ENCODE measurements at regions not wholly inside any gene's neighbourhood (a gene's known extent, or its start where the extent isn't known, plus 50 kb on each side); places are given as distances from the start of the nearest gene placed in this dataset.

DNA sequence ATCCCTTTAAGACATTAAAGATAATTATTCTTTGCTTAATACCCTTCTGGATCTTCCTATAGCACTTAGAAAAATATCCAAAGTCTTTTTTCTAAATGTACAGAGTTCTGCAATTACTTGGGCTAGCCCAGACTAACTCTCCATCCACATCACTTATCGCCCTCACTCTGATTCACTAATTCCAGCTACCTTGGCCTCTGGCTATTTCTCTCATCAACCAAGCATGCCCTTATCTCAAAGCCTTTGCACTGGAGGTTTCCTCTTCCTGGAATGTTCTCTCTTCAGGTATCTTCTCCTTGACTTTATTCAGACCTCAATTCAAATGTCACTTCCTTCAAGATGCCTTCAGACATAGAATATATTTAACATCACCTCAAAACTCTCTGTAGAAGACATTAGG lies 345.1 kb upstream of the SMIM31 start:
- no peak for DNase-seq (ENCODE audit: low spot score)
- TF ChIP-seq, protein P1, sequence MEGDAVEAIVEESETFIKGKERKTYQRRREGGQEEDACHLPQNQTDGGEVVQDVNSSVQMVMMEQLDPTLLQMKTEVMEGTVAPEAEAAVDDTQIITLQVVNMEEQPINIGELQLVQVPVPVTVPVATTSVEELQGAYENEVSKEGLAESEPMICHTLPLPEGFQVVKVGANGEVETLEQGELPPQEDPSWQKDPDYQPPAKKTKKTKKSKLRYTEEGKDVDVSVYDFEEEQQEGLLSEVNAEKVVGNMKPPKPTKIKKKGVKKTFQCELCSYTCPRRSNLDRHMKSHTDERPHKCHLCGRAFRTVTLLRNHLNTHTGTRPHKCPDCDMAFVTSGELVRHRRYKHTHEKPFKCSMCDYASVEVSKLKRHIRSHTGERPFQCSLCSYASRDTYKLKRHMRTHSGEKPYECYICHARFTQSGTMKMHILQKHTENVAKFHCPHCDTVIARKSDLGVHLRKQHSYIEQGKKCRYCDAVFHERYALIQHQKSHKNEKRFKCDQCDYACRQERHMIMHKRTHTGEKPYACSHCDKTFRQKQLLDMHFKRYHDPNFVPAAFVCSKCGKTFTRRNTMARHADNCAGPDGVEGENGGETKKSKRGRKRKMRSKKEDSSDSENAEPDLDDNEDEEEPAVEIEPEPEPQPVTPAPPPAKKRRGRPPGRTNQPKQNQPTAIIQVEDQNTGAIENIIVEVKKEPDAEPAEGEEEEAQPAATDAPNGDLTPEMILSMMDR (IDR thresholded peaks at IDR 0.05; ENCODE audit: extremely low read depth, insufficient read depth, missing control alignments), result no peak
- in situ Hi-C loops (cut with MboI; ENCODE audit: low pct_unique_long_range_greater_than_20kb, low sequenced_read_pairs, unreplicated experiment), result no loop called here

DNA sequence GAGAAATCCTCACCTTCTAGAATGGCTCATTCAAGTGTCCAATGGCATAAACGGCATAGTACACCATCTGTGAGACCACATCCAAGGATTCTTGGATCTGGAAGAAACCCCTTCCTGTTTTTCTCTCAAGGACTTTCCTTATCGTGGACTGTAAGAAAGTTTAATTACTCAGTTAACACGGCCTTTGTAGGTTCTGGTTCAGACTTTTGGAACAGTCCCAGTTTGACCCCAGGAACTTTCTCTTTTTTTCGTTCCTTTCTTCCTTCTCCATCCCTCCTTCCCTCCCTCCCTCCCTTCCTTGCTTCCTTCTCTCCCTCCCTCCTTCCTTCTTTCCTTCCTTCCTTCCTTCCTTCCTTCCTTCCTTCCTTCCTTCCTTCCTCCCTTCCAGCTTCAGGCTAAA lies 343.5 kb upstream of the SMIM31 start:
- DNase-seq (ENCODE audit: low spot score), result no peak
- in situ Hi-C loops (cut with MboI; ENCODE audit: low pct_unique_long_range_greater_than_20kb, low sequenced_read_pairs, unreplicated experiment), result no loop called here
- TF ChIP-seq, protein P1 (IDR thresholded peaks at IDR 0.05; ENCODE audit: extremely low read depth, insufficient read depth, missing control alignments), result no peak

DNA sequence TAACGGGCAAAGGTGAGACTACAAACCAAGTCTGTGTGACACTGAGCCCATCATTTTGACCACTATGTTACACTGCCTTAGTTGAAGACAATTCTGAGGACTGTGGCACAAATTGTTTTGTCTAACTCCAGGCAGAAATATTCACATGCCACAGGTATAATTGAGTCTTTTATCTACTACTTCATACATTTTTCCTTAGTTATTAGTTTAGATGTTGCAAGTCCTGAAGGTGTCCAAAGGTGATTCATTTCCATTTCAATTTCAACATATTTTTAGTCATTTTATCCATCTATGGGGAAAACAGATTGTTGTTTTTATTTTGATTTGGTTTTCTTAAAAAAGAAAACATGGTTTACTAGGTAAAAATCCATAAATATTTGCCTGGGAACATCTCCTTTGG lies 341.7 kb upstream of the SMIM31 start:
- TF ChIP-seq, protein P1 (IDR thresholded peaks at IDR 0.05; ENCODE audit: extremely low read depth, insufficient read depth, missing control alignments), result no peak
- DNase-seq (ENCODE audit: low spot score), result no peak
- in situ Hi-C loops (cut with MboI; ENCODE audit: low pct_unique_long_range_greater_than_20kb, low sequenced_read_pairs, unreplicated experiment), result no loop called here

DNA sequence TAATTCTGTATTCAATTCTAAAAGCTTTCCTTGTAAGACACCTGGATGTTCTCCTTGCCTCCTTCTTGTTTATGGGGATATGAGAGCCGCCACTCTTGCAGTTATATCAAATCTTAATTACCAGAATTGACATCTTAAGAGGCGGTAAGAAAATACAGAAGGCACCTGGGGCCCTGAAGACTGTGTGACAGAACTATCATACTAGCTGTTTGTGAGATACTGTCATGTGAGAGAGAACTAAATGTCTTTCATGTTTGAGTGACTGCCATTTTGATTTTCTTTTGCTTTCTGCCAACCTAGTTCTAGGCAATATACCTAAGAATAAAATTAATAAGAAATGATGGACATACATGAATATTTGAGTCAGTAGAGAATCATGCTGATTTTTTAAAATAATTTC lies 340.2 kb upstream of the SMIM31 start:
- TF ChIP-seq, protein P1 (IDR thresholded peaks at IDR 0.05; ENCODE audit: extremely low read depth, insufficient read depth, missing control alignments), result no peak
- DNase-seq (ENCODE audit: low spot score), result no peak
- in situ Hi-C loops (cut with MboI; ENCODE audit: low pct_unique_long_range_greater_than_20kb, low sequenced_read_pairs, unreplicated experiment), result no loop called here

DNA sequence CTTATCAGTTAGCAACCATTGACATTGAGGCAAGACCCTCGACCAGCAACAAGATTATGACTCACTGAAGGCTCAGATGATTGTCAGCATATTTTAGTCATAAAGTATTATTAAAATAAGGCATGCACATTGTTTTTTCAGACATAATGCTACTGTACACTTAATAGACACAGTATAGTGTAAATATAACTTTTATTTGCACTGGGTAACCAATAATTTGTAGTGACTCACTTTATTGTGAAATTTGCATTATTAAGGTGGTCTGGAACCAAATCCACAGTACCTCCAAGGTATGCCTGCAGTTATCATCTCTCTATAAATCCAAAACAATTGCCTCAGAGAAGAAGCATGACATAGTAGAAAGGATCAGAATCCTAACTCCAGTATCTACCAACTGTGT lies 330.1 kb upstream of the SMIM31 start:
- in situ Hi-C loops (cut with MboI; ENCODE audit: low pct_unique_long_range_greater_than_20kb, low sequenced_read_pairs, unreplicated experiment), result no loop called here
- TF ChIP-seq, protein P1 (IDR thresholded peaks at IDR 0.05; ENCODE audit: extremely low read depth, insufficient read depth, missing control alignments), result no peak

DNA sequence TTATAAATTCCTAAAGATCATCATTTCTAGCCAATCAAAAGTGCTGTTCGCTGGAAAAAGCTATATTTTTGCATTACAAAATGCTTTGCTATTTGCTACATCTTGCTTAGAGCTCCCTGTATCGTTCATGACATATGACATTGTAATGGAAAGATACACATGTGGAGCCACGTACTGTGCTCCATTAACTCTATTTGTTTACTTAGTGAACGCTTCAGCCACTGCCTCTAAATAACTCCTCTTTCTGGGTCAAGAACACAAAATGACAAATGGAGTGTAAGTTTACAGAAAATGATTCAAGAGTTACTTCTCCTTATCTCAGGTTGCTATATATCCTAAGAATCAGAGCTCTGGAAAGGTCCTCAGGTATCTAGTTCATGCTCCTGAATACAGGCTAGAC lies 329.1 kb upstream of the SMIM31 start:
- DNase-seq (ENCODE audit: low spot score), result no peak
- TF ChIP-seq, protein P1 (IDR thresholded peaks at IDR 0.05; ENCODE audit: extremely low read depth, insufficient read depth, missing control alignments), result no peak
- in situ Hi-C loops (cut with MboI; ENCODE audit: low pct_unique_long_range_greater_than_20kb, low sequenced_read_pairs, unreplicated experiment), result no loop called here

More for the DNA sequence above, 330.1 kb upstream of the SMIM31 start:
- DNase-seq (ENCODE audit: low spot score), result no peak

DNA sequence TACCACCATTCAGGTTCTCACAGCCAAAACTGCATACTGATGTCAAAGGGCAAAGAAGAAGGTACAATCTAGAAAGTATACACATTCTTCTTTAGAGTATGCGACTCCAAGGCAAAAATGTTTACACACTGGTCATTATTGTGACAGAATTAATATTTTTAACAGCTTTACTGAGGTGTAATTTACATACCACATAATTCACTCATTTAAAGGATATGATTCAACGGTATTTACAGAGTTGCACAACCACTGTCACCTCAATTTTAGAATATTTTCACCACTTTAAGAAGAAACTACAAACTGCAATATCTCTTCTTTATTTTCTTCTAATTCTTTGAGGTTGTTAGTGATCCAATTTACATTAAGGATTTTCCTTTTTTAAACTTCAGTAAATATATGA lies 325.4 kb upstream of the SMIM31 start:
- no peak for DNase-seq (ENCODE audit: low spot score)
- in situ Hi-C loops (cut with MboI; ENCODE audit: low pct_unique_long_range_greater_than_20kb, low sequenced_read_pairs, unreplicated experiment), result no loop called here
- TF ChIP-seq, protein P1 (IDR thresholded peaks at IDR 0.05; ENCODE audit: extremely low read depth, insufficient read depth, missing control alignments), result no peak

Measured in GM13977 (cell line).